ENCODE measurements at regions not wholly inside any gene's neighbourhood (a gene's known extent, or its start where the extent isn't known, plus 50 kb on each side); places are given as distances from the start of the nearest gene placed in this dataset.

GRCh38 chr4:159723341-159724048, 620.6 kb downstream of the RAPGEF2 start:
- TF ChIP-seq CTCF (optimal IDR thresholded peaks at IDR 0.05 in 1 of 3, IDR thresholded peaks at IDR 0.05 in 1 of 3, conservative IDR thresholded peaks at IDR 0.05 in 1 of 3; ENCODE audit: extremely low read depth in 1 of 3, insufficient read depth in 2 of 3, low read length in 3 of 3), result no peak
- TF ChIP-seq EZH2 (IDR thresholded peaks at IDR 0.05; ENCODE audit: low read length), result no peak

Data from keratinocyte (primary cell).